Femur (tissue), 1 donor: ENCODE measurements at regions not wholly inside any gene's neighbourhood (a gene's known extent, or its start where the extent isn't known, plus 50 kb on each side); places are given as distances from the start of the nearest gene placed in this dataset.

Experiments used
- DNase-seq: peaks from one replicate; pipeline ENCODE4 v3.0.0-alpha.2; 2017

DNA sequence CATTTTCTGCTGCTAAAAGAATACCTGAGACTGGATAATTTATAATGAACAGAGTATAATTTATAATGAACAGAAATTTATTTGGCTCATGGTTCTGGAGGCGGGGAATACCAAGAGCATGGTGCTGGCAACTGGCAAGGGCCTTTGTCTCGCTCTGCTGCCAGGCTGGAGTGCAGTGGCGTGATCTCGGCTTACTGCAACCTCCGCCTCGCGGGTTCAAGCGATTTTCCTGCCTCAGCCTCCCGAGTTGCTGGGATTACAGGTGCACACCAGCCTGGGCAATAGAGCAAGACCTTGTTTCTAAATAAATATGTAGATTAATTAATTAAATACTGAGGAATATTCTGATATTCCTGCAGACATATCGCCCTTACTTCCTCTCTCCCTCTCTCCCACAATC is 1610.8 kb downstream of the SUCLG1 start:
- DNase-seq, result no peak

DNA sequence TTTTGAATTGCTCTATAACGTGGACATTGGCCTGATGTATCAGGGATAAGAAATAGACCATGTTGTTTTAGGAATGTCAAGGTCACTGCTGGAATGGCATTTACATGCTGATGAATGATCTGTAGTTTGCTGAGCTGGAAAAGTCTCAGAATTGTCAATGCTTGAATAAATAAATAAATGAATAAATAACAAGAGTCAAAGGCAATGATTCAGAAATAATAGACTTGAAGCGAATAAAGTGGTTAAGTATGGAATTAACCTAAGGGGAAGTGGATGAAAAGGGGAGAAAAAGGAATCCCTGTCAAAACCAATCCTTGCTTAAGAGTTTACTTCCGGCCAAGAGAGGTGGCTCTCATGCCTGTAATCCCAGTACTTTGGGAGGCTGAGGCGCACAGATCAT is 1620.0 kb downstream of the SUCLG1 start:
- DNase-seq, result no peak

DNA sequence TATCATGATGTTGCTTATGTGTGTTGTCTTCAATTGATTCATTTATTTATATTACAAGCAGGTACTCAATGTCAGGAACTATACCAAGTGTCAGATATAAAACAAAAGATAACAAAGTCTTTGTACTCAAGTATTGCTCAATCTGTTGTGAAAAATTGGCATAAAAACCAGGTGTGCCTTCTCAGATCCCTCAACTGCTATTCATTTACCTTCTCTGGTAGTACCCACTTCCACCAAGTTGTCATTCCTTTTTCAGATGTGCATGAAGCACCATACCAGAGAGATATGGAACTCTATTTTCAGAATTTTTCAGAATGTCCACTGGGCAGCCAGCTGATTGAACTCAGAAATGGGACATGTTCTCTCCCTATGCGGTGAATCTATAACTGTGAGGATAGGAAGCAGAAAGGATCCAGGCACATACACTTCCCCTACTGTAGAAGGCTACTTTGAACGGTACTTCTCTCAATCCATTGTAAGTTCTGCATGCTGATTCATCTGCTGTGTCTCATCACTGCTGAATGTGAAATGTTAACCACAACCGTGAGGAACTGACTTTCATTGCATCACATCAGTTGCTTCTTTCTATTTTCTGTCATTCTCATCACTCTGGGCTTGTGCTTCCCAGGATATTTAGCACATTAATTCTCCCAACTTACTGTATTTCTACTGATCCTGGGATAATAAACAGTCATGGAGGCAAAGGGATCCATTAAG is 1621.3 kb downstream of the SUCLG1 start:
- no peak for DNase-seq

GRCh38 chr2:82834893-82835292 is 1624.2 kb downstream of the SUCLG1 start:
- no peak for DNase-seq

DNA sequence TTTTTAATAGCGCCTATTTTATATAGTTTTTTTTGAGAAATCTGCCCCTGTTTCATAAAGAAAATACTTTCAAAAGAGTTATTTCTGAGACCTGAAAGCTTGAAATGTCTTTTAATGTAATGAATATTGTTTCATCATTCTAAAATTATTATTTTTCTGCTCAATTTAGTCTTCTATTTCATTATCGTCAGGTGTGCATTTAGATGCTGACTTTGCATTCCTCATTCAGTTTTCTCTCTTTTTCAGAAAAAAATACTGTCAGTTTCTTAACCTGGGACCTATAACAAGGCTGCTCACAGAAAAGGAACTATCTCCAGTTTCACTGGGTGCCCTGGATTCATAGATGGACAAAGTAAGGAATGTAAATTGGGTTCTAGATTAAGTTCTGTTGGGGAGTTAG is 1631.7 kb downstream of the SUCLG1 start:
- no peak for DNase-seq

DNA sequence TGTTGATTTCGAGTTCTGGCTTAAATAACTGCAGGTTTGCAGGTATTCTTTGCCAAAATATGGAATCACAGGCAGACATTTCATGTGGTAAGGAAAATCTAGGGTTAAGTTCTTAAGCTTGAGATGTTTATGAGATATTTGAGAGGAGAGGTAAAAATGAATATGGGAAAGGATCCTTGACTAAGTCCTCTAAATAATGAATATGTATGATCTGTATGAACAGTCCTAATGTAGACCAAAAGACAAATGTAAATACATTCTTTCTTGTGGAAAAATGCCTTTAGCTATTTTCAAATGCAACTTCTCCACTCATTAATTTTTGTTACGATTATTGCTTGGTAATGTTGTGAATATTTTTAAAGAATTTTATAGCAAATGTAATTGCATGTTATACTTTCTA is 1632.6 kb downstream of the SUCLG1 start:
- DNase-seq, result no peak

GRCh38 chr2:82825410-82826090 is 1633.5 kb downstream of the SUCLG1 start:
- no peak for DNase-seq

DNA sequence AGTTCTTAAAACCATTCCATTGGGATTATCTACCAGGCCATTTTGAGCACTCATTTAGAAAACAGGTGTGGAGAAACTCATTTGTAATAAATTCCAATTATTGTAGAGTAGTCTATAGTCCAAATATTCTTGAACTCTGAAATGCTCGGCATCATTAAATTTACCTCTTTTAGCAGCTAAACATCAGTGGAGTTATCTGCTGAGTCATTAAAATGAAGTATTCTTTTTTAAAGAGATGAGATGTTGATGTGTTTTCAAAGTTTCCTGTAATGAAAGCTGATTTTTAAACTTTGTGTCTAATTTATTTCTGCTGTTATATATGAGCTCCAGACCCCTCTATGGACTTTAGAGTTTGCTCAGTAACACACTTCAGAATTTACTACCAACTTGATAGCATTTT is 1635.2 kb downstream of the SUCLG1 start:
- no peak for DNase-seq

DNA sequence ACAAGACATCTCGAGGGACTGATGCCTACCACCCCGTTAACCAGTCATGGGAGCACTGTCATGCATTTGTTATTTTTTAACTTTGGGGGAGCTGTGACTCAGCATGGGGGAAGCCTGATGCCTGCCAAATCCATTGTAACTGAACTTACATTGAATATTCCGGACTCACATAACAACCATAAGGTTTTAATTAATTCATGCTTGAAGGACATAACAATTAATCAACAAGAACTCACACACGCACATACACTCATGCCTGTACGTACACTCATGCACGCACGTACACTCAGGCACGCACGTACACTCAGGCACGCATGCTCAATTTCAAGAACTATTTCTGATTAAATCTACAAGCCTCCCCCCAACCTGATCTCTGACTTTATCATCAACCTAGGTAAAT is 1639.1 kb downstream of the SUCLG1 start:
- no peak for DNase-seq

- no peak for DNase-seq
Observed at GRCh38 chr2:82814146-82814545, 1644.9 kb downstream of the SUCLG1 start.

- no peak for DNase-seq
Observed at GRCh38 chr2:82811946-82812345, 1647.1 kb downstream of the SUCLG1 start.

- no peak for DNase-seq
Observed at GRCh38 chr2:82803307-82803706, 1655.8 kb downstream of the SUCLG1 start.

DNA sequence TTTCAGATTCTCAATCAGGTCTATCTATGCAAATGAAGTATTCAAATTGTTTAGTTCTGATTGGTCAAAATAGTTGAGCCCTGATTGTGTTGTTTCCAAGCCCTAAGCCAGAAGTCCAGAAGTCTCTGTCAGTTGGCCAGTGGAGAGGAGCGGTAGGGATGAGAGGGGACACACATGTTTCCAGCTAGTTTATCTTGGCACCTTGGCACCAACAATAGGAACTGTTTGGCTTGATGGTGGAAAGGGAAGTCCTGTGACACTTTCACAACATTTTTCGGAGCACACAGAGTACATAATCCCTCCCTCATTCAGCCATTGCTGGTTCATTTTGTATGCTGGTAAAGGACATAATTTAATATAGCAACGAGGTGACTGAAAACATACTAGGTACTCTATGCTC is 1661.6 kb downstream of the SUCLG1 start:
- DNase-seq, result no peak

- no peak for DNase-seq
Observed at GRCh38 chr2:82796132-82796531, 1662.9 kb downstream of the SUCLG1 start.

- no peak for DNase-seq
Observed at GRCh38 chr2:82795446-82795845, 1663.6 kb downstream of the SUCLG1 start.

GRCh38 chr2:82793711-82794435 is 1665.2 kb downstream of the SUCLG1 start:
- no peak for DNase-seq

- no peak for DNase-seq
Observed at GRCh38 chr2:82792316-82792715, 1666.8 kb downstream of the SUCLG1 start.

DNA sequence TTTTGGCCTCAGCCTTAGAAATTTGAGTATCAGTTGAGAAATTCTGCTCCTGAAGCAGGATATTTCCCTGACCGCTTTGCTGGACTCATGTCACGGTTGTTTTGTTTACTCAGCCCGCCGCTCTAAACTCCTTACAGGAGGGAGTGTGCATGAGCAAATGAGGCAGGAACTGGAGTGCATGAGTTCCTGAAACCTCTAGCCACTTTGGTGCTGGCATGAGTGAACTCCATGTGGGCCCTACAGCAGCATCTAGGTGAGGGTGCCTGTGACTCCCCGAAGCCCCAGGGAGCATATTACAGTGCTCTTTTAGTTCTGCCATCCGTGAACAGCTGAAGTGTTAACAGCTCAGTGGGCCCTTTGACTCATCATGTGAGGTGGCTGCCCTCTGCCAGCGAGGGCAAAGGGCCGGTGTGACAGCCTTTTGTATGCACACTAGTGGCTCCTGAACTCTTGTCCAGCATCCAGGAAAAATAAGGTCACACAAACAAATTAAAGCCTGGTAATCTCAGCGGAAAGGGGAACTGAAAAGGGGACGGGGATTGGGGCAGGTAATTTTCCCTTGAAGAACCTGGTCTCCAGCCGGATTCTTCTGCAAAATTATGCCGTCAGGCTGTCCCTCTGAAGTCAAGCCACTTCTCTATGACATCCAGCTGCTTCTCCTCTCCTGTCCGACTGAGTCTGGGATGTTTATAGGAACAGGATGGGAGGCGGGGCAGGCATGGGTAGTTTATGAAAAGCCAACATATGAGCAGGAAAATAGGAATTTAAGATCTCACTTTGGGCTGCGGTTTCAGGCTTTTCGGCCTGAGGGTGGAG is 1668.7 kb downstream of the SUCLG1 start:
- peak; percentile 51 for DNase-seq

DNA sequence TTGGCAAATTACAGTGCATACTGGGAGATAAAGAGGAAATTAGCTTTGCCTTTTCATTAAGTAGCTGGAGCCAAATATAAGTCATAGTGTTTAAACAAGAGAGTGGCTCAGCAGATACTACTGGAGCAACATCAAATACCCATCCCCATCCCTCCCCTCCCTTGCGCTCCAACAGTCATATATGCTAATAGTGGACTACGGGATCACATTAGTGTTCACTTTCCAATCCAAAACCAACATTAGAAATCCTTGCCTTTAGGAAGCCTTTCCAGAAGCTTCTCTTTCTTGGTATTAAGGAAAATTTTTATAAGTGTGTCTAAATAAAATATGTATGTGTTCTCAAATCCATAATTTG is 1669.3 kb downstream of the SUCLG1 start:
- DNase-seq, result peak; percentile 31

DNA sequence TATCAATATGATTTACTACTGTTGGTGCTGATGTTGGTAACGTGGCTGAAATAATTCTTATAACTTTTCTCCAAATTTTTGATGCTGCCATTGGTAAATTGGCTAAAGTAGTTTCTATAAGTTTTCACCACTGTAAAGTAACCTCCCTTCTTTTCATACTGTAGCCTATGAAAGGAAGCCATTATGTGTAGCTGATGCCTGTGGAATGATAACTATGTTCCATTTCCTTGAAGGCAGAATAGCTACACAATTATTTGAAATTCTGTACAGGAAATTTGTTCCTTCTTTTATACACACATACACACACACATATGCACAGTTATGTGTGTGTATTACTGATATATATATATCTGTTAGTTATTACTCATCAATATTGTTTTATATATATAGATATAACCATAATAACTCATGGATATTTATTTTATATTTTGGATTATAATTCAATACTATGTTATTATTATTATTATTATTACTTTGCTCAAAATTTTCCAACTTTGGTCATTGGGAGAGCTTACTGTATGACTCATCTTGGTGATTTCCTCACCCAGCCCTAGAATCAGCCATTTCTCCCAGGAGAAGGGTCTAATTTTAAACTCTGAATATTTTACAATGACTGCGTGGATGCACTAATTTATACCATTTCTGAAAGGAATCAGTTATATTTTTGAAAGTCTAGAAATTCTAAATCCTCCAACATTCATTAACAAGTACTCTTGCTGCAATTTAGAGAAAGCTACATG is 1677.7 kb downstream of the SUCLG1 start:
- DNase-seq, result no peak

DNA sequence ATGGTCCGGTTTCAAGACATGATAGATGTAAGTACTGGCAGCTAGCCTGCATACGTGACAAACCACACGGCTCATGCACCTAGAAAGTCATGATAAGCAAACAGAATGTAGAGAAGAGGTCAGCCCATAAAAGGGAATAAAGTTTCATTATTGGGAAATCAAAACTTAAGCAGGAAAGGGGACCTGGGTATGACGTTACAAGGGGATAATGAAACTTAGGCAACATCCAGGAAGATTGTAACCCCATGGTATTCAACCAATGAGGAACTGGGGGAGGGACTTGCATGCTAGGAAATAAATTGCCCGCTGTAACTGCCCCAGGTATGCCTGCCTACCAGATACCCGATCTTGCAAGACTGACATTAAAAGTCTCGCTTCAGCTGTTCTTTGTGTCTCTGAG is 1679.0 kb downstream of the SUCLG1 start:
- no peak for DNase-seq

- no peak for DNase-seq
Observed at GRCh38 chr2:82752396-82752795, 1706.7 kb downstream of the SUCLG1 start.

DNA sequence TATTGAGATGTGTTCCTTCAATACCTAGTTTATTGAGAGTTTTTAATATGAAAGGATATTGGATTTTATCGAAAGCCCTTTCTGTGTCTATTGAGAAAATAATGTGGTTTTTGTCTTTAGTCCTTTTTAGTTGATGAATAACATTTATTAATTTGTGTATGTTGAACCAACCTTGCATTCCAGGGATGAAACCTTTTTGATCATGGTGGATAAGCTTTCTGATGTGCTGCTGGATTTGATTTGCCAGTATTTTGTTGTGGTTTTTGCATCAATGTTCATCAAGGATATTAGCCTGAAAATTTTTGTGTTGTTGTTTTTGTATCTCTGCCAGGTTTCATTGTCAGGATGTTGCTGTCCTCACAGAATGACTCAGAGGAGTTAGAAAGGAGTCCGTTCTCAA is 1710.4 kb downstream of the SUCLG1 start:
- DNase-seq, result no peak
